NB4 (cell line): ENCODE measurements at regions not wholly inside any gene's neighbourhood (a gene's known extent, or its start where the extent isn't known, plus 50 kb on each side); places are given as distances from the start of the nearest gene placed in this dataset.

Source experiments
- CTCF ChIP-seq: IDR thresholded peaks from one replicate; pipeline ENCODE4 v1.5.1; 2012; ENCODE audit warnings: low read depth, low read length
- MYC ChIP-seq: IDR thresholded peaks from 2 replicates; pipeline ENCODE4 v1.6.1; 2011; ENCODE audit warnings: low read depth, low read length
- POLR2A ChIP-seq: IDR thresholded peaks from 2 replicates; pipeline ENCODE4 v1.6.1; 2011; ENCODE audit warnings: mild to moderate bottlenecking; ENCODE audit not compliant: insufficient read length; ENCODE audit errors: extremely low read depth

- TF ChIP-seq CTCF, result no peak
- TF ChIP-seq POLR2A, result no peak
- TF ChIP-seq MYC, result no peak
These were observed 756.7 kb upstream of the SLIT2 start for GRCh38 chr4:19494961-19495360.
